GM21723 (cell line): ENCODE measurements at regions not wholly inside any gene's neighbourhood (a gene's known extent, or its start where the extent isn't known, plus 50 kb on each side); places are given as distances from the start of the nearest gene placed in this dataset.
"Not testable (repeated sequence)": the region's sequence is repeated elsewhere in the genome, so short reads cannot be mapped to it uniquely, and the experiment has no call there.

ENCODE experiments used
- ATAC-seq: cut with Tn5 transposase; IDR thresholded peaks from one replicate; pipeline ENCODE4 v1.9.1; 2021; ENCODE audit warnings: mild to moderate bottlenecking, moderate library complexity; ENCODE audit not compliant: unreplicated experiment

DNA sequence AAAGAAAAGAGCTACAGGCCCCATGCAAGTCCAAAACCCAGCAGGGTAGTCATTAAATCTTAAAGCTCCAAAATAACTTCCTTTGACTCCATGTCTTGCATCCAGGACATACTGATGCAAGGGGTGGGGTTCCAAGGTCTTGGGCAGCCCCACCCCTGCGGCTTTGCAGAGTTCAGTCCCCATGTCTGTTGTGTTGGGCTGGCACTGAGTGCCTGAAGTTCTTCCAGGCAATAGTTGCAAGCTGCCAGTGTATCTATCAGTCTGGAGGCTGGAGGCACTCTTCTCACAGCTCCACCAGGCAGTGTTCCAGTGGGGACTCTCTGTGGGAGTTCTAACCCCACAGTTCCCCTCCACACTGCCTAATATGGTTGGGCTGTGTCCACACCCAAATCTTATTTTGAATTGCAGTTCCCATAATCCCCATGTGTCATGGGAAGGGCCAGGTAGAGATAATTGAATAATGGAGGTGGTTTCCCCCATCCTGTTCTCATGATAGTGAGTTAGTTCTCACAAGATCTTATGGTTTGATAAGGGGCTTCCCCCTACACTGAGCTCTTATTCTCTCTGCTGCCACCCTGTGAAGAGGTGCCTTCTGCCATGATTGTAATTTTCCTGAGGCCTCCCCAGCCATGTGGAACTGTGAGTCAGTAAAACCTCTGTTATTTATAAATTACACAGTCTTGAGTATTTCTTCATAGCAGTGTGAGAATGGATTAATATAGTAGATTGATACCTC is 237.5 kb upstream of the ADRA1B start:
- ATAC-seq = no peak

GRCh38 chr5:159680095-159680494 is 236.2 kb upstream of the ADRA1B start:
- no peak for ATAC-seq

GRCh38 chr5:159681661-159682060 is 234.6 kb upstream of the ADRA1B start:
- no peak for ATAC-seq

DNA sequence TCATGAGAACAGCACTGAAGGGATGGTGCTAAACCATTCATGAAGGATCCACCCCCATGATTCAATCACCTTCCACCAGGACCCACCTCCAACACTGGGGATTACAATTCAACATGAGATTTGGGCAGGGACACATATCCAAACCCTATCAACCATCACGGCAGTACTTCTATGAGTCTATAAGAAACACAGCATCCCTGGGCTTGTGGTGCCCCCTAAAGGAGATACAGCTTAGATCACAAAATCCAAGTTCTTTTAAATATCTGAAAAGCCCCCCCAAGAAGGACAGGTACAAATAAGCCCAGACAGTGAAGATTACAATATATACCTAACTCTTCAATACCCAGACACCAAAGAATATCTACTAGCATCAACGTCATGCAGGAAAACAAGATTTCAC is 233.7 kb upstream of the ADRA1B start:
- no peak for ATAC-seq

DNA sequence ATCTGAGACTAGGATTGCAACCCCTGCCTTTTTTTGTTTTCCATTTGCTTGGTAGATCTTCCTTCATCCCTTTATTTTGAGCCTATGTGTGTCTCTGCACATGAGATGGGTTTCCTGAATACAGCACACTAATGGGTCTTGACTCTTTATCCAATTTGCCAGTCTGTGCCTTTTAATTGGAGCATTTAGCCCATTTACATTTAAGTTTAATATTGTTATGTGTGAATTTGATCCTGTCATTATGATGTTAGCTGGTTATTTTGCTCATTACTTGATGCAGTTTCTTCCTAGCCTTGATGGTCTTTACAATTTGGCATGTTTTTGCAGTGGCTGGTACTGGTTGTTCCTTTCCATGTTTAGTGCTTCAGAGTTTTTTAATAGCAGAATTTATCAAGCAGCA is 228.4 kb upstream of the ADRA1B start:
- ATAC-seq = not testable (repeated sequence)

GRCh38 chr5:159695741-159696294 is 220.5 kb upstream of the ADRA1B start:
- ATAC-seq = no peak

DNA sequence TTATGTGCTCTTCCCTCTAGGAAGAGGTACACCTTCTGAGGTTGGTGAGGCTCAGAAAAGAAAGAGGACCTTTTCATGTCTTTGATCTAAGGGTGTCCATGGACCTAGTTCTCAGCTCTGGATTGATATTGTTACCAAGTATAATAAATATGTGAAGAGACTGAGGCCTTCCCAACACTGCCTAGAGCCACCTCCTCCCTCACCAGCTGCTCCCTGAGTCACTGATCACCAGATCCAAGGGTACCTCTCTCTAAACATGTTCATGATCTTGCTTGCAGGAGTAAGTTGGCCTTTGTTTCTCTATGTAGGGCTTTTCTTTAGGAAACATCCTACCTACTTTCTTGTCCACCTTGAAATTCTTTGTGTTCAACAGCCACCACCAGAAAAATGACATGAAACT is 218.8 kb upstream of the ADRA1B start:
- no peak for ATAC-seq

GRCh38 chr5:159698322-159698721 is 218.0 kb upstream of the ADRA1B start:
- no peak for ATAC-seq

DNA sequence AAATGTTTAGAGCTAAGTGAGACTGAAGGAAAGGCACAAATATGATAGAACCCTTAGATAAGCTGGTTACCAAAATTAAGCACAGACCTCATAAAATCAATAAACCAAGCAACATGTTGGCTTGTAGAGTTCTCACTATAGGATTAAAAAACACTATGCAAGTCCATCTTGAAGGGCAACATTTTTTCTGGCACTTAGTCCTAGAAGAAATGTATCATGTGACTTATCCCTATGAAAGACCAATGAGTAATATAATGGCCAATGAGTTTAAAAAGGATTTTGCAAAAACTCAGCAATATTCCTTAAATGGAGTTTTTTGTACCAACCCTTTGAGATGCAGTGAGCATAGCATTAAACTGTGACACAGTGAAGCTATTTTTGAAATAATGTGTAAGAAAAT is 216.3 kb upstream of the ADRA1B start:
- no peak for ATAC-seq

DNA sequence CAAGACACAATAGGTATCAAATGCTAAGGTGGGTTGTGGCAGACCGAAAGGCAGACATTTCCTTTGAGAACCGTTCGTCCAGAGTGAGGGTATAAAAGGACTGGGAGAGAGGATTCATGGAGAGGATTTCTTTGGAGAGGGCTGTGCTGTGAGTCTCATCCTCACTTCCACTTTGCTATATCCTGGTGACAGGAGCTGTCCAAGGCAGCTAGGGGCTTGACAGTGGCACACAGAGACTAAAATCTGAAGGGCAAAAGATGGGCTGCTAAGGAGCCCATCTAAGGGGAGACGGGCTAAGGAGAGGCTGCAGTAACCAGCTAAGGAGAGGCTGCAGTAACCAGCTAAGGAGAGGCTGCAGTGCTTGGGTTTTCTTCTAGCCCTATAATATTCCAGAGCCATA is 214.0 kb upstream of the ADRA1B start:
- ATAC-seq = no peak

- no peak for ATAC-seq
Measured at GRCh38 chr5:159702826-159703225, 213.5 kb upstream of the ADRA1B start.

GRCh38 chr5:159704160-159704559 is 212.1 kb upstream of the ADRA1B start:
- no peak for ATAC-seq

GRCh38 chr5:159705948-159706347 is 210.3 kb upstream of the ADRA1B start:
- no peak for ATAC-seq

- ATAC-seq = no peak
Measured at GRCh38 chr5:159708090-159708489, 208.2 kb upstream of the ADRA1B start.

DNA sequence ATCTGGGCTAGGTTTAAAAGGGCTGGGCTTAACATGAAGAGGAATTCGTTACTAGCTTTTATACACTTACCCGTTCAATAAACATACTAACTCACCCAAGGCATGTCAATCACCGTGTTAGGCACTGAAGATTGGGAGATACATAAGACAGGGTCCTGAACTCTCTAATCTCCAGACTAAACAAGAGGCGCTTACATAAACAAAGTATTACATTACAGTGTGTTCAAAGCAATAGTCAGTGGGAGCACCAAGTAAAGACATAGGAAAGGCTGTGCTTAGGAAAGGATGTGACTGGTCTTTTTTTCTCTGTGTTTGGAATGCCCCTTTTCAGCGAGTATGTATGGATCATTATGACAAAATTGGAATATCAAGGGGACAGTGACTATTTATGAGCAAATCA is 203.6 kb upstream of the ADRA1B start:
- ATAC-seq = no peak

DNA sequence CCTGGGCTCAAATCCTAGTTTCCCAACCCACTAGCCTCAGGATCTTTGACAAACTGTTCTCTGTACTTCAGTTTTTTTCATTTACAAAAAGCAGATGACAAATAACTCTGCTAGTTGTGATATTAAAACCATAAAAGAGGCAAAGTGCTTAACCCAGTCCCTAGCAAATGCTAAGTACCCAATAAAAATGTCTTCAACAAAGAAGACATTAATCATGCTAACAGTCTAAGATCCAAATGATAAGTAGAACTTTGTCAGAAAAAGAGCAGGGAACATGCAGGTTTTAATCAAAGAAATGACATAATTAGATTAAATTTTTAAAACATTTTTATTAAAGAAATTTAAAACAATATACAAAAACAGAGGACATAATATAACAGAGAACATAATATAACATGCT is 203.0 kb upstream of the ADRA1B start:
- no peak for ATAC-seq

DNA sequence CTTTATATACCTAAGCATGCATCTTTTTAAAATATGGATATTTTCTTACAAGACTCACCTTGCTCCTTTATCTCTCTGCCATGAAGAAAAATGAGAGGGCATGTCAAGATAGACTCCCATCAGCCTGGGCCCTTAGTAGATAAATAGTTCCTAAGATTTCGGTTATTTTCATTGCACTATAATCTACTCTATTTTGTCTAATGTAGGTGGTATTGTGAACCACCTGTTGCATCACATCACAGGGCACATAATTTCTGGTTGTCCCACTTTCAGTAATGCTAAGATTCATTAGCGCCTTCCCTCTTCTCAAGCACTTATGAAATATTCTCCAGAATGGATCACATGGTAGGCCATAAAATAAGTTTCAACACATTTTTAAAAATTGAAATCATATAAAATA is 202.5 kb upstream of the ADRA1B start:
- no peak for ATAC-seq

DNA sequence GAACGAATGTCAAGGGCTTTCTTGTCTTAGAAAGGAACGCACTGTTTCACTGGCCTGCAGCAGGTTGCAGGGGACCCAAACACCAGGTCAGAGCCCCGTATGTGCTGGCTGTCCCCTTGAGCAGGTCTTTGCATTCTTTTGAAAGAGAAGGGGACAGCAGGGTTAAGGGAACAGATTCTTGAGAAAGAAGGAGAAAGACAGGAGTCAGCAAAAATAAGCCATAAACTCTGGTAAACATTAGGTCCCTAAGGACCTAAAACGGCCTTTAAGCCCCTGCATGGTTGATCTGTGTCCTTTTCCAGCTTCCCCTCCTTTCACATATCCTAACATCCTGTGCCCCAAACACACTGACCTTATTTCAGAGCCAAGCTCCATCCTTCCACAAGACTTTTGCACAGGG is 190.8 kb upstream of the ADRA1B start:
- no peak for ATAC-seq

GRCh38 chr5:159727167-159727566 is 189.1 kb upstream of the ADRA1B start:
- no peak for ATAC-seq

DNA sequence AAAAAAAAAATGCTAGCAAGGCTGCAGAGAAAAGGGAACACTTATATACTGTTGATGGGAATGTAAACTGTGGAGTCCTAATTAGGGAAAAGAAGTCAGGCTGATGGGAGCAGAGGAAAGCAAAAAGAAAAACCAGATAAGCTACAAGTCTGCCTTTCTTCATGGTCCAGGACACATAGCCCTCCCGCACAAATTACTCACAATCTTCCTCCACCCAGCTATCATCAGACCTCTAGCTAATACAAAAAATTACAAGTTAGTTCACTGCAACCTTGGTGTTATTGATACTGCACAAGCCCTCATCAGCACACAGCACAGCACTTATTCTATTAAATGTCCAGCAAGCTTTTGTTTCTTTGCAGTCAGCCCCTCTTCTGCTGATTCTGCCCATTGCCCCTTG is 186.0 kb upstream of the ADRA1B start:
- no peak for ATAC-seq

DNA sequence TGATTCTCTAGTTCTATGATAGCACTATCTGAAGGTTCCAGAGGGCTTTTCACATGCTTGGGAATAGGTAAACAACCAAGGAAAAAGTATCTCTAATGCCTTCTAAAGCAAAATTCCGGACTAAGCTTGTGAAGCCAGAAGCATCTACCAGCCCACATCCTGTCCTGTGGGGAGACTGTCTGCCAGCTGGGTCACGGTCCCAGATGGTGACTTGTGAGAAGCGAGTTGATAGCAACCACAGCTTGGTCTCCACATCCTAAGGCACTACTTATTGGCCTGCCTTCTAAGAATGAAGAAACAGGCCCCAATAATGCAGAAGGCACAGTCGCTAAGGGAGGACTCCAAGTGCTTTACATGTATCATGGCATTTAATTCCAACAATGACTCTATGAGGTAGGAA is 184.1 kb upstream of the ADRA1B start:
- ATAC-seq = no peak

DNA sequence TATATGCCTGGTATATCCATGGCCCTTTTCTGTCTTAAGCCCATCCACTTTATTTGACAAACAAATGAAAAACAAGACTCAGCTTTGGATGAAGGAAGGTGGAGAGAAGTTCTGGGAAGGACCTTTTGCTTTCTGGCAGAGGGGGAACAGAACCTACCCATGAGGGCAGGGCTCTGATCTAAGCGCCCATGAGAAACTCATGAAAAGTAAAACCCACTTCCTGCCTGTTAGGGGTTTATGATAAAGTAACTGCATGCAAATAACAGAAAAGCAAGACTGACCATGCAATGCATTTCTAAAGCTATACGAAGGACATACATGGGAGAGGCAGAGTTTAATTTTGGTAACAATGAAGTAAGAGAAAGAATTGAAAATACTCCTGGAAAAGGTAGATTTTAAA is 181.9 kb upstream of the ADRA1B start:
- ATAC-seq = no peak

- ATAC-seq = no peak
Measured at GRCh38 chr5:159735036-159735435, 181.2 kb upstream of the ADRA1B start.
